Thyroid gland (tissue), 4 donors: ENCODE measurements at regions not wholly inside any gene's neighbourhood (a gene's known extent, or its start where the extent isn't known, plus 50 kb on each side); places are given as distances from the start of the nearest gene placed in this dataset.

ENCODE experiments used
- CTCF ChIP-seq, 6 experiments: fragments of 200-600 bp in 3 of 6; fragments of 450-650 bp in 3 of 6; sonication (generic) in 3 of 6; IDR thresholded peaks; one replicate each; pipeline ENCODE4 v1.5.1; 2016 to 2019; ENCODE audit warnings: antibody characterized with exemption in 6 of 6, mild to moderate bottlenecking in 2 of 6, inconsistent platforms in 1 of 6, moderate library complexity in 1 of 6
- POLR2A ChIP-seq, 2 donors: fragments of 450-650 bp; IDR thresholded peaks; one replicate each; pipeline ENCODE4 v1.6.1; 2017; ENCODE audit warnings: antibody characterized with exemption in 2 of 2, mild to moderate bottlenecking in 2 of 2, moderate library complexity in 1 of 2

- TF ChIP-seq CTCF (IDR thresholded peaks at IDR 0.05), result no peak
- no peak for TF ChIP-seq POLR2A (IDR thresholded peaks at IDR 0.05)
Measured at GRCh38 chr5:54602475-54602874, 84.9 kb downstream of the SNX18 start.
